ENCODE measurements at regions not wholly inside any gene's neighbourhood (a gene's known extent, or its start where the extent isn't known, plus 50 kb on each side); places are given as distances from the start of the nearest gene placed in this dataset.

GRCh38 chr5:67334373-67334772, 137.8 kb upstream of the CD180 start:
- H3K9me3 ChIP-seq, result peaks cover 4% of the 10 kb centered on the region
- intact Hi-C loops (cut with DNase I), result no loop called here
- H3K4me1 ChIP-seq, result no peaks in the 10 kb centered on the region
- H3K4me3 ChIP-seq, result no peak overlapping the region
- TF ChIP-seq POLR2AphosphoS5 (IDR thresholded peaks at IDR 0.05; ENCODE audit: insufficient read depth in 1 of 2, low read depth in 1 of 2), result no peak
- no peak for TF ChIP-seq POLR2A (IDR thresholded peaks at IDR 0.05)
- no peak for TF ChIP-seq CTCF (IDR thresholded peaks at IDR 0.05)
- no peak for DNase-seq (ENCODE audit: extremely low spot score in 2 of 2)
- no peak overlapping the region for H3K27ac ChIP-seq
- H3K36me3 ChIP-seq, result no peaks in the 10 kb centered on the region
- H3K27me3 ChIP-seq, result no peaks in the 10 kb centered on the region

GRCh38 chr5:67333171-67333570, 136.6 kb upstream of the CD180 start:
- H3K27me3 ChIP-seq, result no peaks in the 10 kb centered on the region
- H3K27ac ChIP-seq, result no peak overlapping the region
- peaks cover 4% of the 10 kb centered on the region for H3K9me3 ChIP-seq
- H3K36me3 ChIP-seq, result no peaks in the 10 kb centered on the region
- DNase-seq (ENCODE audit: extremely low spot score in 2 of 2), result no peak
- H3K4me1 ChIP-seq, result no peaks in the 10 kb centered on the region
- TF ChIP-seq POLR2AphosphoS5 (IDR thresholded peaks at IDR 0.05; ENCODE audit: insufficient read depth in 1 of 2, low read depth in 1 of 2) (no peak), CTCF (IDR thresholded peaks at IDR 0.05) (no peak), POLR2A (IDR thresholded peaks at IDR 0.05) (no peak)
- intact Hi-C loops (cut with DNase I), result no loop called here
- H3K4me3 ChIP-seq, result no peak overlapping the region

GRCh38 chr5:67331296-67331925, 134.8 kb upstream of the CD180 start:
- H3K4me1 ChIP-seq, result no peaks in the 10 kb centered on the region
- H3K27me3 ChIP-seq, result no peaks in the 10 kb centered on the region
- no peak overlapping the region for H3K4me3 ChIP-seq
- H3K27ac ChIP-seq, result no peak overlapping the region
- no peaks in the 10 kb centered on the region for H3K36me3 ChIP-seq
- intact Hi-C loops (cut with DNase I), result no loop called here
- H3K9me3 ChIP-seq, result peaks cover 4% of the 10 kb centered on the region
- DNase-seq (ENCODE audit: extremely low spot score in 2 of 2), result no peak
- TF ChIP-seq CTCF (IDR thresholded peaks at IDR 0.05) (no peak), POLR2A (IDR thresholded peaks at IDR 0.05) (no peak), POLR2AphosphoS5 (IDR thresholded peaks at IDR 0.05; ENCODE audit: insufficient read depth in 1 of 2, low read depth in 1 of 2) (no peak)

- no peak for DNase-seq (ENCODE audit: extremely low spot score in 2 of 2)
- TF ChIP-seq POLR2AphosphoS5 (IDR thresholded peaks at IDR 0.05; ENCODE audit: insufficient read depth in 1 of 2, low read depth in 1 of 2), result no peak
- TF ChIP-seq POLR2A (IDR thresholded peaks at IDR 0.05), result no peak
- no peak for TF ChIP-seq CTCF (IDR thresholded peaks at IDR 0.05)
- H3K36me3 ChIP-seq, result no peaks in the 10 kb centered on the region
- intact Hi-C loops (cut with DNase I), result no loop called here
- peaks cover 6% of the 10 kb centered on the region for H3K4me1 ChIP-seq
- no peaks in the 10 kb centered on the region for H3K9me3 ChIP-seq
- no peaks in the 10 kb centered on the region for H3K27me3 ChIP-seq
- H3K27ac ChIP-seq, result no peak overlapping the region
- H3K4me3 ChIP-seq, result no peak overlapping the region
Measured at GRCh38 chr5:67319935-67320725, 123.5 kb upstream of the CD180 start.

GRCh38 chr5:67318746-67319145, 122.1 kb upstream of the CD180 start:
- Histone ChIP-seq H3K4me3 (no peak overlapping the region), H3K36me3 (no peaks in the 10 kb centered on the region), H3K9me3 (no peaks in the 10 kb centered on the region), H3K27ac (no peak overlapping the region), H3K27me3 (no peaks in the 10 kb centered on the region), H3K4me1 (peaks cover 10% of the 10 kb centered on the region)
- intact Hi-C loops (cut with DNase I), result no loop called here
- TF ChIP-seq CTCF (IDR thresholded peaks at IDR 0.05), result no peak
- TF ChIP-seq POLR2A (IDR thresholded peaks at IDR 0.05), result no peak
- no peak for TF ChIP-seq POLR2AphosphoS5 (IDR thresholded peaks at IDR 0.05; ENCODE audit: insufficient read depth in 1 of 2, low read depth in 1 of 2)
- no peak for DNase-seq (ENCODE audit: extremely low spot score in 2 of 2)

All from vagina (tissue), 2 donors.